ENCODE measurements at regions not wholly inside any gene's neighbourhood (a gene's known extent, or its start where the extent isn't known, plus 50 kb on each side); places are given as distances from the start of the nearest gene placed in this dataset.
"Not testable (repeated sequence)": the region's sequence is repeated elsewhere in the genome, so short reads cannot be mapped to it uniquely, and the experiment has no call there.

DNA sequence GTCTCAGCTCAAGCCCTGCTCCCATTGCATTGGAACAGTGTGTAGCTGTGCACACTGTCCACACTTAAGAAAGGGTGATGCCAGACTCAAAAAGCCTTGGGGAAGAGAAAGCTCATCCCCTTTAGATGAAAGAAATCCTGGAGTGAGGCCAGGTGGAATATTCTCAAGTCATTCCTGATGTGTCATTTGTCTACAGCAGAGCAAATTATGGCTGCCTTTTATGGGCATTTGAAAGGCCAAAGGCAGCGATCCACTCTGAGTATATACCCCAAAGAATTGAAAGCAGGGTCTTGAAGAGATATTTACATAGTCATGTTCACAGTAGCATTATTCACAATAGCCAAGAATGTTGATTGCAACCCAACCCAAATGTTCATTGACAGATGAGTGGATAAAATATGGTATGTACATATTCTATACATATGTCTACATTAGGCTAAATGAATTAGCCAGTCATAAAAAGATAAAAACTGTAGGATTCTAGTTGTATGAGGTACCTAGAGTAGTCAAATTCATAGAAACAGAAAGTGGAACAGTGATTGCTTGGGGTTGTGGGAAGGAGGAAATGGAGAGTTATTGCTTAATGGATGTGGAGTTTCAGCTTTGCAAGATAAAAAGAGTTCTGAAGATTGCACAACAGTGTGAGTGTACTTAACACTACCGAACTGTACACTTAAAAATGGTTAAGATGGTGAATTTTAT lies 214.9 kb downstream of the KCNRG start:
- Histone ChIP-seq H3K9me3 (ENCODE audit: control insufficient read depth, insufficient read depth, low read length) (no peaks in the 10 kb centered on the region), H3K4me3 (ENCODE audit: low read depth, low read length) (no peak overlapping the region), H3K36me3 (ENCODE audit: control insufficient read depth, insufficient read depth, low read length) (no peaks in the 10 kb centered on the region), H3K4me1 (ENCODE audit: control insufficient read depth, insufficient read depth, low read length) (peaks cover 4% of the 10 kb centered on the region), H3K27me3 (ENCODE audit: control insufficient read depth, insufficient read depth, low read length) (no peaks in the 10 kb centered on the region), H3K9ac (ENCODE audit: low read depth, low read length) (no peak overlapping the region)

GRCh38 chr13:50230662-50230978 lies 215.4 kb downstream of the KCNRG start:
- no peak overlapping the region for H3K4me3 ChIP-seq (ENCODE audit: low read depth, low read length)
- no peaks in the 10 kb centered on the region for H3K27me3 ChIP-seq (ENCODE audit: control insufficient read depth, insufficient read depth, low read length)
- H3K4me1 ChIP-seq (ENCODE audit: control insufficient read depth, insufficient read depth, low read length) = peaks cover 4% of the 10 kb centered on the region
- H3K36me3 ChIP-seq (ENCODE audit: control insufficient read depth, insufficient read depth, low read length) = no peaks in the 10 kb centered on the region
- H3K9ac ChIP-seq (ENCODE audit: low read depth, low read length) = no peak overlapping the region
- H3K9me3 ChIP-seq (ENCODE audit: control insufficient read depth, insufficient read depth, low read length) = no peaks in the 10 kb centered on the region

DNA sequence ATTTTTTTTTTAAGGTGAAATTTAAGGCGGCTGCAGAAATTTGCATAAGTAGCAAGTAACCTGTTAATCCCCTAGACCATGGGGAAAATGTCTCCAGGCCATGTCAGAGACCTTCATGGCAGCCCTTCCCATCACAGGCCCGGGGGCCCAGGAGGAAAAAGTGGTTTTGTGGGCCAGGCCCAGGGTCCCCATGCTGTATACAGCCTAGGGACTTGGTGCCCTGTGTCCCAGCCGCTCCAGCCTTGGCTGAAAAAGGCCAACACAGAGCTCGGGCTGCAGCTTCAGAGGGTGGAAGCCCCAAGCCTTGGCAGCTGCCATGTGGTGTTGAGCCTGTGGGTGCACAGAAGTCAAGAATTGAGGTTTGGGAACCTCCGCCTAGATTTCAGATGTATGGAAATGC lies 218.3 kb downstream of the KCNRG start:
- not testable (repeated sequence) for H3K9ac ChIP-seq (ENCODE audit: low read depth, low read length)

GRCh38 chr13:50235604-50236342 lies 220.5 kb downstream of the KCNRG start:
- no peaks in the 10 kb centered on the region for H3K9me3 ChIP-seq (ENCODE audit: control insufficient read depth, insufficient read depth, low read length)
- H3K36me3 ChIP-seq (ENCODE audit: control insufficient read depth, insufficient read depth, low read length) = no peaks in the 10 kb centered on the region
- H3K9ac ChIP-seq (ENCODE audit: low read depth, low read length) = no peak overlapping the region
- H3K4me3 ChIP-seq (ENCODE audit: low read depth, low read length) = no peak overlapping the region
- H3K4me1 ChIP-seq (ENCODE audit: control insufficient read depth, insufficient read depth, low read length) = no peaks in the 10 kb centered on the region
- H3K27me3 ChIP-seq (ENCODE audit: control insufficient read depth, insufficient read depth, low read length) = no peaks in the 10 kb centered on the region

More for the DNA sequence above, 218.3 kb downstream of the KCNRG start:
- H3K4me3 ChIP-seq (ENCODE audit: low read depth, low read length); H3K27me3 ChIP-seq (ENCODE audit: control insufficient read depth, insufficient read depth, low read length); H3K9me3 ChIP-seq (ENCODE audit: control insufficient read depth, insufficient read depth, low read length); H3K36me3 ChIP-seq (ENCODE audit: control insufficient read depth, insufficient read depth, low read length); H3K4me1 ChIP-seq (ENCODE audit: control insufficient read depth, insufficient read depth, low read length): not testable (repeated sequence)

GRCh38 chr13:50236898-50237318 lies 221.7 kb downstream of the KCNRG start:
- Histone ChIP-seq H3K36me3 (ENCODE audit: control insufficient read depth, insufficient read depth, low read length) (no peaks in the 10 kb centered on the region), H3K4me3 (ENCODE audit: low read depth, low read length) (no peak overlapping the region), H3K9ac (ENCODE audit: low read depth, low read length) (no peak overlapping the region)

GRCh38 chr13:50238922-50239321 lies 223.7 kb downstream of the KCNRG start:
- no peak overlapping the region for H3K9ac ChIP-seq (ENCODE audit: low read depth, low read length)
- H3K4me1 ChIP-seq (ENCODE audit: control insufficient read depth, insufficient read depth, low read length) = no peaks in the 10 kb centered on the region
- no peaks in the 10 kb centered on the region for H3K27me3 ChIP-seq (ENCODE audit: control insufficient read depth, insufficient read depth, low read length)
- H3K4me3 ChIP-seq (ENCODE audit: low read depth, low read length) = no peak overlapping the region
- no peaks in the 10 kb centered on the region for H3K9me3 ChIP-seq (ENCODE audit: control insufficient read depth, insufficient read depth, low read length)
- no peaks in the 10 kb centered on the region for H3K36me3 ChIP-seq (ENCODE audit: control insufficient read depth, insufficient read depth, low read length)

More at GRCh38 chr13:50236898-50237318, 221.7 kb downstream of the KCNRG start:
- Histone ChIP-seq H3K9me3 (ENCODE audit: control insufficient read depth, insufficient read depth, low read length) (no peaks in the 10 kb centered on the region), H3K27me3 (ENCODE audit: control insufficient read depth, insufficient read depth, low read length) (no peaks in the 10 kb centered on the region), H3K4me1 (ENCODE audit: control insufficient read depth, insufficient read depth, low read length) (no peaks in the 10 kb centered on the region)

DNA sequence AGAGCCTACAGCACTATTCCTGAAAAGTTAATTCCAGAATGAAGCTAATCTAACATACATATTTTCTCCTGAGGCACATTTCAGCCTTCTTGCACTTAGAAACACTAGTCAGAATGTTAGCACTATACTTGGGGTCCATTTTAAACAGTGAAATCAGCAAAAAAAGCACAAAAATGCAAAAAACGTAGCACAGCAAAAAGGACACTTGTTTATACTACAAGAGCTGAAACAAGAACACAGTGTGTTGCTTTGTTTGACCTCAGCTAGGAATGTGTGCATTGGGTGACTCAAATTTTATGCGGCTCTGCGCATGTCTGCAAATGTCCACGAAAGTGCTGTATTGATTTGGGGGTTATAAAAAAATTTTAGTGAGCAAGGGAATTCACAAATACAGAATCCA lies 226.2 kb downstream of the KCNRG start:
- no peaks in the 10 kb centered on the region for H3K4me1 ChIP-seq (ENCODE audit: control insufficient read depth, insufficient read depth, low read length)

DNA sequence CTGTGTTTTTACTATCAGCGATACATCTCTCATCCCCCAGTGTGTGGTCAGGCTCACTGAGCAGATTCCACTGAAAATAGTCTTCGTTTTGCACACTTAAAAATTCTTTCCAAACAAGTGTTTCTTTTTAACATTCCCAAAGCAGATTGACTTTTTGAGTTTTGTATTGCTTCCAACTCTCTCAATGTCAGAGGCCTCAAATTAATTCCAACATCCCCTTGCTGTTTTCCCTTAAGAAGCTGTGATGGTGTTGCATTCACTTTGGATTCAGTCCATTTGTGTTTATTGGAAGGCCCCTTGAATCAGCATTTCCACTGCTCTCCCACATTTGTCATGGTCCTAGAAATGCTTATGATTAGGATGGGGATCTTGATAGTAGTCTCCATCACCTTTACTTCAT lies 228.7 kb downstream of the KCNRG start:
- H3K9ac ChIP-seq (ENCODE audit: low read depth, low read length) = no peak overlapping the region
- no peaks in the 10 kb centered on the region for H3K27me3 ChIP-seq (ENCODE audit: control insufficient read depth, insufficient read depth, low read length)
- no peaks in the 10 kb centered on the region for H3K9me3 ChIP-seq (ENCODE audit: control insufficient read depth, insufficient read depth, low read length)
- H3K4me1 ChIP-seq (ENCODE audit: control insufficient read depth, insufficient read depth, low read length) = peaks cover 2% of the 10 kb centered on the region
- H3K36me3 ChIP-seq (ENCODE audit: control insufficient read depth, insufficient read depth, low read length) = no peaks in the 10 kb centered on the region
- H3K4me3 ChIP-seq (ENCODE audit: low read depth, low read length) = no peak overlapping the region

More for the DNA sequence above, 226.2 kb downstream of the KCNRG start:
- Histone ChIP-seq H3K4me3 (ENCODE audit: low read depth, low read length) (no peak overlapping the region), H3K27me3 (ENCODE audit: control insufficient read depth, insufficient read depth, low read length) (no peaks in the 10 kb centered on the region), H3K36me3 (ENCODE audit: control insufficient read depth, insufficient read depth, low read length) (no peaks in the 10 kb centered on the region), H3K9me3 (ENCODE audit: control insufficient read depth, insufficient read depth, low read length) (no peaks in the 10 kb centered on the region), H3K9ac (ENCODE audit: low read depth, low read length) (no peak overlapping the region)

GRCh38 chr13:50244355-50244712 lies 229.1 kb downstream of the KCNRG start:
- H3K4me1 ChIP-seq (ENCODE audit: control insufficient read depth, insufficient read depth, low read length) = peaks cover 2% of the 10 kb centered on the region
- no peaks in the 10 kb centered on the region for H3K27me3 ChIP-seq (ENCODE audit: control insufficient read depth, insufficient read depth, low read length)
- no peak overlapping the region for H3K4me3 ChIP-seq (ENCODE audit: low read depth, low read length)
- H3K36me3 ChIP-seq (ENCODE audit: control insufficient read depth, insufficient read depth, low read length) = no peaks in the 10 kb centered on the region
- H3K9me3 ChIP-seq (ENCODE audit: control insufficient read depth, insufficient read depth, low read length) = no peaks in the 10 kb centered on the region
- H3K9ac ChIP-seq (ENCODE audit: low read depth, low read length) = no peak overlapping the region

GRCh38 chr13:50244713-50245574 lies 229.7 kb downstream of the KCNRG start:
- Histone ChIP-seq H3K4me1 (ENCODE audit: control insufficient read depth, insufficient read depth, low read length) (peaks cover 2% of the 10 kb centered on the region), H3K9ac (ENCODE audit: low read depth, low read length) (no peak overlapping the region), H3K9me3 (ENCODE audit: control insufficient read depth, insufficient read depth, low read length) (no peaks in the 10 kb centered on the region), H3K36me3 (ENCODE audit: control insufficient read depth, insufficient read depth, low read length) (no peaks in the 10 kb centered on the region), H3K27me3 (ENCODE audit: control insufficient read depth, insufficient read depth, low read length) (no peaks in the 10 kb centered on the region), H3K4me3 (ENCODE audit: low read depth, low read length) (no peak overlapping the region)

DNA sequence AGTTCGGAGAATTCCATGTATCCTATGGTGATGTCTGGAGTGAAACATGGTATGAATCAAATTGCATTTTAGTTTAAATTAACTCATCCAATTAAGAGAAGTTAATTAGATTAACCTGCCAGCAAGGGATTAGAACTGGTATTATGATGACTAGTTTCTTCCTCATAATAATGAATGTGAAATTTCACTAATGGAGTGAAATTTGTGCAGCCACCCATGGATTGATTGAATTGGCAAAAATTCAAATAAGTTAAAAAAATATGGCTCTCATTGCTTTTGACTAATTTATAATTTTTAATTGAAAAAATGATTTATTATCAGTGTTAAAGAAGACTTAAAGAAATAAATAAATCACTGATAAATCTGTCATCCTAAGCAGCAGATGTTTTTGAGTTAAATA lies 232.0 kb downstream of the KCNRG start:
- H3K9ac ChIP-seq (ENCODE audit: low read depth, low read length) = no peak overlapping the region
- H3K4me1 ChIP-seq (ENCODE audit: control insufficient read depth, insufficient read depth, low read length) = peaks cover 2% of the 10 kb centered on the region
- H3K36me3 ChIP-seq (ENCODE audit: control insufficient read depth, insufficient read depth, low read length) = no peaks in the 10 kb centered on the region
- no peak overlapping the region for H3K4me3 ChIP-seq (ENCODE audit: low read depth, low read length)
- no peaks in the 10 kb centered on the region for H3K9me3 ChIP-seq (ENCODE audit: control insufficient read depth, insufficient read depth, low read length)
- H3K27me3 ChIP-seq (ENCODE audit: control insufficient read depth, insufficient read depth, low read length) = no peaks in the 10 kb centered on the region

Data from iPS-15b (cell line).